Breast epithelium (tissue), 3 donors: ENCODE measurements at regions not wholly inside any gene's neighbourhood (a gene's known extent, or its start where the extent isn't known, plus 50 kb on each side); places are given as distances from the start of the nearest gene placed in this dataset.

Experiments
- POLR2A ChIP-seq: fragments of 450-650 bp; IDR thresholded peaks from one replicate; pipeline ENCODE4 v1.6.1; 2016; ENCODE audit warnings: antibody characterized with exemption, mild to moderate bottlenecking, moderate library complexity
- POLR2AphosphoS5 ChIP-seq, 3 donors: sonication (generic); formaldehyde crosslinking; IDR thresholded peaks; one replicate each; pipeline ENCODE4 v1.6.1; 2017; ENCODE audit warnings: antibody characterized with exemption in 3 of 3
- TF ChIP-seq, protein P1 (sequence below), 3 donors: fragments of 450-650 bp; IDR thresholded peaks; one replicate each; pipeline ENCODE4 v1.5.1; 2016 to 2017; ENCODE audit warnings: antibody characterized with exemption in 3 of 3, mild to moderate bottlenecking in 3 of 3, moderate library complexity in 3 of 3

DNA sequence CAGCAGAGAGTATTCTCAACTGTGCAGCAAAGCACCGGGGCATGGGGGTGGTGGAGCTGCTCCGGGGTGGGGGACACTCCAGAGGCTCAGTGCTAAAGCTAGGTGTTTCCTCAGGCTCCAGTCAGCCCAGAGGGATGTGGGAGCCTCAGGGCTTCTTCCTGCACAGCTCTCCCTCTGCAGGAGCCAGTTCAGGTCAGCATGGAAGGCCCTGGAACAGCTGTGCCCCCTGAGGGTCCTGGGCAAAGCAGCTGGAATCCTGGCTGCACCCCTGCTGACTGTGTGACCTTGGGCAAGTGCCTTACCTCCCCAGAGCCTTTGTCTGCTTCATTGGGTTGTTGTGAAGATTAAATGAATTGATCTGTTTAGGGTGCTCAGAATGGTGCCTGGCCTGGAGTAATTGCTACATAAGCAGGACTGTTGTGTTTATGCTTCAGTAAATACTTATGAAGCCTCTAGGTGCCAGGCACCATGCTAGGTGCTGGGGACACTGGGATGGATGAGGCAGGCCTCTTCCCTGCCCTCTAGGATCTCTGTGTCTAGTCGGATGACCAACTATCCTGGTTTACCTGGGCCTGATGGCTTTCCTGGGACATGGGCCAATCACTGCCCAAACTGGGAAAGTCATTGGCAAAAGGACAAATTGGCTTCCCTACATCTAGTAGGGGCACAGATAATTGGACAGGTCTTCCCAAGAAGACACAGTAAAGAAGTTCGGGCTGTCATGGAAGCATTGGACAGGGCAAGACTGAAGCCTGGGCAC lies 64.2 kb upstream of the LCTL start:
- TF ChIP-seq, protein P1, sequence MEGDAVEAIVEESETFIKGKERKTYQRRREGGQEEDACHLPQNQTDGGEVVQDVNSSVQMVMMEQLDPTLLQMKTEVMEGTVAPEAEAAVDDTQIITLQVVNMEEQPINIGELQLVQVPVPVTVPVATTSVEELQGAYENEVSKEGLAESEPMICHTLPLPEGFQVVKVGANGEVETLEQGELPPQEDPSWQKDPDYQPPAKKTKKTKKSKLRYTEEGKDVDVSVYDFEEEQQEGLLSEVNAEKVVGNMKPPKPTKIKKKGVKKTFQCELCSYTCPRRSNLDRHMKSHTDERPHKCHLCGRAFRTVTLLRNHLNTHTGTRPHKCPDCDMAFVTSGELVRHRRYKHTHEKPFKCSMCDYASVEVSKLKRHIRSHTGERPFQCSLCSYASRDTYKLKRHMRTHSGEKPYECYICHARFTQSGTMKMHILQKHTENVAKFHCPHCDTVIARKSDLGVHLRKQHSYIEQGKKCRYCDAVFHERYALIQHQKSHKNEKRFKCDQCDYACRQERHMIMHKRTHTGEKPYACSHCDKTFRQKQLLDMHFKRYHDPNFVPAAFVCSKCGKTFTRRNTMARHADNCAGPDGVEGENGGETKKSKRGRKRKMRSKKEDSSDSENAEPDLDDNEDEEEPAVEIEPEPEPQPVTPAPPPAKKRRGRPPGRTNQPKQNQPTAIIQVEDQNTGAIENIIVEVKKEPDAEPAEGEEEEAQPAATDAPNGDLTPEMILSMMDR (IDR thresholded peaks at IDR 0.05) = no peak
- TF ChIP-seq POLR2A (no peak), POLR2AphosphoS5 (IDR thresholded peaks at IDR 0.05) (no peak)
